Gastrocnemius medialis (tissue), 4 donors: ENCODE measurements at regions not wholly inside any gene's neighbourhood (a gene's known extent, or its start where the extent isn't known, plus 50 kb on each side); places are given as distances from the start of the nearest gene placed in this dataset.
A peak's percentile ranks its signal among the peaks of the same experiment; 100 is the strongest.

Experiments used
- ATAC-seq, 2 donors: fragments of 150-250 bp; one replicate each; pipeline ENCODE4 v1.9.1; 2016
- DNase-seq, 2 donors: peaks; one replicate each; pipeline ENCODE4 v3.0.0-alpha.2; 2019
- H3K27ac ChIP-seq, 4 donors: fragments of 200-600 bp; sonication (generic); 1 replicate in 1 of 4; 2 replicates in 3 of 4; pipeline ENCODE4 v1.5.1; 2016 to 2018; ENCODE audit warnings: mild to moderate bottlenecking in 2 of 4, moderate library complexity in 1 of 4
- H3K27me3 ChIP-seq, 3 donors: fragments of 200-600 bp; sonication (generic) in 2 of 3; 1 replicate in 1 of 3; 2 replicates in 2 of 3; pipeline versions ENCODE4 v1.5.1 to v1.6.0; 2016 to 2019; ENCODE audit warnings: mild to moderate bottlenecking in 1 of 3, moderate library complexity in 1 of 3
- H3K36me3 ChIP-seq, 2 donors: fragments of 200-600 bp; sonication (generic) in 1 of 2; one replicate each; pipeline ENCODE4 v1.5.1; 2017 to 2018
- H3K4me1 ChIP-seq, 2 donors: fragments of 200-600 bp; sonication (generic) in 1 of 2; one replicate each; pipeline ENCODE4 v1.5.1; 2016 to 2017; ENCODE audit warnings: mild to moderate bottlenecking in 2 of 2
- H3K4me3 ChIP-seq, 4 donors: fragments of 200-600 bp; sonication (generic) in 3 of 4; 1 replicate in 1 of 4; 2 replicates in 3 of 4; pipeline ENCODE4 v1.5.1; 2016 to 2019; ENCODE audit warnings: mild to moderate bottlenecking in 2 of 4
- H3K9me3 ChIP-seq, 3 donors: fragments of 200-600 bp; sonication (generic) in 2 of 3; 1 replicate in 1 of 3; 2 replicates in 2 of 3; pipeline ENCODE4 v1.5.1; 2016 to 2019
- POLR2A ChIP-seq, 2 donors: fragments of 450-650 bp; IDR thresholded peaks; one replicate each; pipeline ENCODE4 v1.6.1; 2017; ENCODE audit warnings: antibody characterized with exemption in 2 of 2, mild to moderate bottlenecking in 2 of 2, moderate library complexity in 2 of 2
- in situ Hi-C, 4 donors: fragments of 200-750 bp; cut with MboI; loops; one replicate each; pipeline versions ENCODE4 v1.15.0 to v1.8.0; 2017; ENCODE audit warnings: low sequenced_read_pairs in 4 of 4
- intact Hi-C: fragments of 100-400 bp; cut with DNase I; formaldehyde crosslinking; loops from one replicate; pipeline ENCODE4 v1.15.1; 2023; ENCODE audit warnings: low total_unique reads
- TF ChIP-seq, protein P1 (sequence below), 5 experiments: fragments of 450-650 bp in 3 of 5; fragments of 200-600 bp in 2 of 5; sonication (generic) in 2 of 5; IDR thresholded peaks in 4 of 5; conservative IDR thresholded peaks in 1 of 5; 1 replicate in 4 of 5; 2 replicates in 1 of 5; pipeline ENCODE4 v1.5.1; 2016 to 2019; ENCODE audit warnings: antibody characterized with exemption in 5 of 5, mild to moderate bottlenecking in 3 of 5, moderate library complexity in 3 of 5

DNA sequence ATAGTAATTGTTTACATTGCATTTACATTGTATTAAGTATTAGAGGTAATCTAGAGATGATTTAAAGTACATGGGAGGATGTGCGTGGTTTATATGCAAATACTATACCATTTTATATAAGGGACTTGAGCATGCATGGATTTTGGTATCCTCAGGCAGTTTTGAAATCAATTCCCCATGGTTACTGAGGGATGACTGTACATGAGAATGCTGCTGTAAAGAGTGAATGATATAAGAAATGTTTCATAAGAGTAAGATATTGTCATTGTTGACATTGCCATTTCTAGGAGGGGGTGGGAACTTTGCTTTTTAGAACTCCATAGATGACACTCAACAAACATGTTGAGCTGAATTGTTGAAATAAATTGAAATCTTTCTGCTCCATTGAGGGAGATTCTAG, 185.0 kb downstream of the SEMA6A start:
- TF ChIP-seq, protein P1, sequence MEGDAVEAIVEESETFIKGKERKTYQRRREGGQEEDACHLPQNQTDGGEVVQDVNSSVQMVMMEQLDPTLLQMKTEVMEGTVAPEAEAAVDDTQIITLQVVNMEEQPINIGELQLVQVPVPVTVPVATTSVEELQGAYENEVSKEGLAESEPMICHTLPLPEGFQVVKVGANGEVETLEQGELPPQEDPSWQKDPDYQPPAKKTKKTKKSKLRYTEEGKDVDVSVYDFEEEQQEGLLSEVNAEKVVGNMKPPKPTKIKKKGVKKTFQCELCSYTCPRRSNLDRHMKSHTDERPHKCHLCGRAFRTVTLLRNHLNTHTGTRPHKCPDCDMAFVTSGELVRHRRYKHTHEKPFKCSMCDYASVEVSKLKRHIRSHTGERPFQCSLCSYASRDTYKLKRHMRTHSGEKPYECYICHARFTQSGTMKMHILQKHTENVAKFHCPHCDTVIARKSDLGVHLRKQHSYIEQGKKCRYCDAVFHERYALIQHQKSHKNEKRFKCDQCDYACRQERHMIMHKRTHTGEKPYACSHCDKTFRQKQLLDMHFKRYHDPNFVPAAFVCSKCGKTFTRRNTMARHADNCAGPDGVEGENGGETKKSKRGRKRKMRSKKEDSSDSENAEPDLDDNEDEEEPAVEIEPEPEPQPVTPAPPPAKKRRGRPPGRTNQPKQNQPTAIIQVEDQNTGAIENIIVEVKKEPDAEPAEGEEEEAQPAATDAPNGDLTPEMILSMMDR (IDR thresholded peaks at IDR 0.05 in 4 of 5, conservative IDR thresholded peaks at IDR 0.05 in 1 of 5), result no peak
- no peak for TF ChIP-seq POLR2A (IDR thresholded peaks at IDR 0.05)
- intact Hi-C loops (no loop called here), in situ Hi-C loops (no loop called here)
- peaks cover 21% of the 10 kb centered on the region in 2 donors for H3K4me1 ChIP-seq
- DNase-seq (no peak), ATAC-seq (no peak)
- no peak overlapping the region for H3K4me3 ChIP-seq
- H3K9me3 ChIP-seq, result no peaks in the 10 kb centered on the region
- H3K27ac ChIP-seq, result no peak overlapping the region
- H3K27me3 ChIP-seq, result no peaks in the 10 kb centered on the region
- H3K36me3 ChIP-seq, result no peaks in the 10 kb centered on the region

DNA sequence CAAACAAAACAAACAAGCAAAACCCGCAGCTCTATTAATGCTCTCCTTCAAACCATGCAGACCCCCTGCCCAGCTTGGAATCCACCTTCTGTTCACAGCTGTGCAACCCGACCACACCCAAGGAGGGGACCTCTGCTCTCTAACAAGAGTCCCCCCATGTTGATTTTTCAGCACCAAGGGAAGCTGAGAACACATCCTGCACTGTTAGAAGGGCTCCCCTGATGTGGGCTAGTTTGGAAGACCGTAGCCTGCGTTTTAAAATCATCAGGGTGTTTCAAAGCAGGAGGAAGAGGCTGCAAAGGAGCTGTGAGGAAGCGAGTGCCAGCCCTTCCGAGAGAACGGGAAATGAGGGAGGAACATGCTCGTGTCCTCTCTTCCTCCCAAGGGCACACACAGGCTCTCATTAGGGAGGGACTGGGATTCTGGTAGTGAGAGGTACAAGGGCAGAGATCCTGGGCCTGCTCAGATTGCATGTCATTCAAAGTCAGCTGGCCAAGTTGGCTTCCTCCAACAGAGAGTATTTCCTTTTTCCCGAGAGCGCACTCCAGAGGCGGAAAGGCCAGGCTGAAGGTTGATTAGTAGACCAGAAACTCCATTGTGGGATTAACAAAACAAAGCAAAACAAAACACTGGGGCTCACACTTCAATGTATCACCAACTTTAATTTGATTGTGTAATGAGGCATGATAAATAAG, 185.9 kb downstream of the SEMA6A start:
- peaks cover 12 to 14% of the 10 kb centered on the region in 2 donors for H3K4me1 ChIP-seq
- in situ Hi-C loops (no loop called here), intact Hi-C loops (no loop called here)
- H3K27ac ChIP-seq, result peak overlapping the region in 1 of 4 donors; percentile 15
- TF ChIP-seq, protein P1 (IDR thresholded peaks at IDR 0.05 in 4 of 5, conservative IDR thresholded peaks at IDR 0.05 in 1 of 5), result peak in 1 of 5 experiments; percentile 24
- TF ChIP-seq POLR2A (IDR thresholded peaks at IDR 0.05), result no peak
- no peaks in the 10 kb centered on the region for H3K9me3 ChIP-seq
- H3K4me3 ChIP-seq, result no peak overlapping the region
- no peaks in the 10 kb centered on the region for H3K27me3 ChIP-seq
- DNase-seq, result peak in 1 of 2 donors; percentile 61
- H3K36me3 ChIP-seq, result no peaks in the 10 kb centered on the region
- peak; percentile 85 to 97 for ATAC-seq

DNA sequence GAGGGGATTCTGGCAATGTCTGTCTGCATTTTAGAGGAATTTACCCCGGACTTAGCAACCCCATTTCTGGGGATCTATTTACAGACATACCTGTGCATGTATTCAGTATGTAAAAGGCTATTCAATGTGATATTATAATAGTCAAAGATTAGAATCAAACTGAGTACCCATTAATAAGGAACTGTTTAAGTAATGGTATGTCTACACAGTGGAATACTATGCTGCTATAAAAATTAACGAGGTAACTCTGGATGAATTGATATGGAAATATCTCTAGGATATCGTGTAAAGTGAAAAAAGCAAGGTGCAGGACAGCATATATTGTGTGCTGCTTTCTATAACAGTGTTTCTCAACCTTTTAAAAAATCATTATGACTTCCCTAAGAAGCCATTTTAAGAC, 186.9 kb downstream of the SEMA6A start:
- TF ChIP-seq, protein P1 (IDR thresholded peaks at IDR 0.05 in 4 of 5, conservative IDR thresholded peaks at IDR 0.05 in 1 of 5), result no peak
- no peak for TF ChIP-seq POLR2A (IDR thresholded peaks at IDR 0.05)
- in situ Hi-C loops, result no loop called here
- intact Hi-C loops, result no loop called here

DNA sequence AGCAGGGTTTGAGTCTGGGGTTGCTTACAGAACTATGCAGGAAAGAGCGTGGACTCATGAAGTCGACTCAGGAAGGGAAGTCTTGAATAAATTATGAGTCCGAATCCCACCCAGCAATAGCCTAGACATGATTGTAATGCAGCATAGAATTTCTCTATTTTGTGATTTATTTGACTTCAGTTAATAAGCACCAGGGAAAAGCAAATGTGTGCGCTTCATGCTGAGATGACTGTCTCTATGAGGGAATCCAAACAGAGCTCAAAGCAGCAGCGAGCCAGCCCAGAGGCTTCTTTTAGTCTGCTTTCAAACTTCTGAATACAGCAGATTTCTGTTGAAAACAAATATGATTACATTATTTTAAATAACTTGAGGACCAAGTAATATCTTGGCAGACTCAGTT, 188.0 kb downstream of the SEMA6A start:
- intact Hi-C loops, result no loop called here
- no peaks in the 10 kb centered on the region for H3K27me3 ChIP-seq
- H3K9me3 ChIP-seq, result no peaks in the 10 kb centered on the region
- H3K27ac ChIP-seq, result no peak overlapping the region
- H3K4me1 ChIP-seq, result peaks cover 5 to 11% of the 10 kb centered on the region in 2 donors
- H3K36me3 ChIP-seq, result no peaks in the 10 kb centered on the region
- H3K4me3 ChIP-seq, result no peak overlapping the region
- ATAC-seq (no peak), DNase-seq (no peak)
- no peak for TF ChIP-seq POLR2A (IDR thresholded peaks at IDR 0.05)
- TF ChIP-seq, protein P1 (IDR thresholded peaks at IDR 0.05 in 4 of 5, conservative IDR thresholded peaks at IDR 0.05 in 1 of 5), result no peak
- in situ Hi-C loops, result no loop called here

More for the DNA sequence above, 186.9 kb downstream of the SEMA6A start:
- Histone ChIP-seq H3K4me3 (no peak overlapping the region), H3K4me1 (peaks cover 5 to 8% of the 10 kb centered on the region in 2 donors), H3K27me3 (no peaks in the 10 kb centered on the region), H3K9me3 (no peaks in the 10 kb centered on the region), H3K27ac (no peak overlapping the region), H3K36me3 (no peaks in the 10 kb centered on the region)
- ATAC-seq (no peak), DNase-seq (no peak)
